IMR-90 (cell line): ENCODE measurements at regions not wholly inside any gene's neighbourhood (a gene's known extent, or its start where the extent isn't known, plus 50 kb on each side); places are given as distances from the start of the nearest gene placed in this dataset.

Source experiments
- ATAC-seq: fragments of 200-7000 bp; cut with Tn5 transposase; 2 replicates; pipeline ENCODE4 v1.9.1; 2020; ENCODE audit warnings: low read depth, mild to moderate bottlenecking, moderate library complexity
- BruUV-seq: library from RNA; stranded (reverse); fragments of 400-500 nt; replicated peaks from 2 replicates; lab custom pipeline; 2021; lab: Mats Ljungman, UMichigan
- CTCF ChIA-PET: fragments of 300-600 bp; formaldehyde crosslinking; extraction: SDS; loops from one replicate; lab custom pipeline; 2021; ENCODE audit warnings: antibody characterized with exemption; lab: Yijun Ruan, JAX
- POLR2A ChIA-PET: fragments of 300-600 bp; sonication (Branson Sonifier 250); formaldehyde crosslinking; loops from one replicate; lab custom pipeline; 2022; ENCODE audit warnings: antibody characterized with exemption; ENCODE audit not compliant: unreplicated experiment; lab: Charles Lee
- DNase-seq: peaks from one replicate; pipeline ENCODE4 v3.0.0; 2013
- H2AFZ ChIP-seq: replicated peaks from 2 replicates; pipeline ENCODE3; 2013; ENCODE audit warnings: low read length, mild to moderate bottlenecking; ENCODE audit not compliant: poor library complexity
- H2AK5ac ChIP-seq: 2 replicates; pipeline ENCODE4 v1.6.1; 2013; ENCODE audit warnings: low read depth, low read length, inconsistent platforms
- H2AK9ac ChIP-seq: replicated peaks from 2 replicates; pipeline ENCODE3; 2013; ENCODE audit warnings: mild to moderate bottlenecking, low read depth, low read length, moderate library complexity; ENCODE audit not compliant: poor library complexity
- H2BK120ac ChIP-seq: 2 replicates; pipeline ENCODE4 v1.6.1; 2013; ENCODE audit warnings: low read depth, low read length, inconsistent platforms
- H2BK15ac ChIP-seq: 3 replicates; pipeline ENCODE4 v1.6.1; 2013; ENCODE audit warnings: low read depth, low read length, inconsistent platforms
- H2BK20ac ChIP-seq: 2 replicates; pipeline ENCODE4 v1.6.1; 2013; ENCODE audit warnings: low read depth, mild to moderate bottlenecking, inconsistent platforms, low read length, moderate library complexity
- H2BK5ac ChIP-seq: 2 replicates; pipeline ENCODE4 v1.6.1; 2013; ENCODE audit warnings: mild to moderate bottlenecking, low read depth, low read length, inconsistent platforms; ENCODE audit not compliant: poor library complexity, severe bottlenecking
- H3K14ac ChIP-seq: replicated peaks from 2 replicates; pipeline ENCODE4 v1.6.1; 2013; ENCODE audit warnings: low read depth, low read length, inconsistent platforms
- H3K18ac ChIP-seq: 2 replicates; pipeline ENCODE4 v1.6.1; 2013; ENCODE audit warnings: low read depth, low read length, control low read depth
- H3K23ac ChIP-seq: 2 replicates; pipeline ENCODE4 v1.6.1; 2013; ENCODE audit warnings: low read depth, low read length, inconsistent platforms
- H3K27ac ChIP-seq: 2 replicates; pipeline ENCODE4 v1.5.1; 2013; ENCODE audit warnings: mild to moderate bottlenecking, control low read depth, low read length; ENCODE audit not compliant: insufficient read depth
- H3K27me3 ChIP-seq: 2 replicates; pipeline ENCODE4 v1.6.1; 2013; ENCODE audit warnings: low read length; ENCODE audit not compliant: control insufficient read depth, insufficient read depth
- H3K36me3 ChIP-seq: 2 replicates; pipeline ENCODE4 v1.6.1; 2013; ENCODE audit warnings: low read length, mixed read lengths; ENCODE audit not compliant: control insufficient read depth, insufficient read depth
- H3K4ac ChIP-seq: 2 replicates; pipeline ENCODE4 v1.6.1; 2013; ENCODE audit warnings: low read depth, low read length, inconsistent platforms
- H3K4me1 ChIP-seq: 2 replicates; pipeline ENCODE4 v1.6.1; 2013; ENCODE audit warnings: low read length, mixed read lengths; ENCODE audit not compliant: control insufficient read depth, insufficient read depth
- H3K4me2 ChIP-seq: 2 replicates; pipeline ENCODE4 v1.6.1; 2013; ENCODE audit warnings: low read depth, mild to moderate bottlenecking, control low read depth, low read length, moderate library complexity
- H3K4me3 ChIP-seq: 2 replicates; pipeline ENCODE4 v1.5.1; 2013; ENCODE audit warnings: low read depth, mild to moderate bottlenecking, control low read depth, low read length, moderate library complexity; ENCODE audit not compliant: insufficient read depth
- H3K56ac ChIP-seq: 2 replicates; pipeline ENCODE4 v1.6.1; 2013; ENCODE audit warnings: low read length, inconsistent platforms; ENCODE audit not compliant: insufficient read depth; ENCODE audit errors: extremely low read depth
- H3K79me1 ChIP-seq, 2 experiments: 2 replicates each; pipeline ENCODE4 v1.6.1; 2013; ENCODE audit warnings: low read length in 2 of 2, inconsistent platforms in 1 of 2, low read depth in 1 of 2
- H3K9ac ChIP-seq: 2 replicates; pipeline ENCODE4 v1.6.1; 2013; ENCODE audit warnings: low read depth, low read length, control low read depth
- H3K9me1 ChIP-seq: 2 replicates; pipeline ENCODE4 v1.6.1; 2013; ENCODE audit warnings: low read length, inconsistent platforms; ENCODE audit not compliant: insufficient read depth
- H3K9me3 ChIP-seq: 2 replicates; pipeline ENCODE4 v1.6.1; 2013; ENCODE audit warnings: low read length; ENCODE audit not compliant: control insufficient read depth, insufficient read depth
- H4K20me1 ChIP-seq: 2 replicates; pipeline ENCODE4 v1.6.1; 2013; ENCODE audit warnings: low read length, inconsistent platforms; ENCODE audit not compliant: insufficient read depth
- H4K5ac ChIP-seq: 2 replicates; pipeline ENCODE4 v1.6.1; 2013; ENCODE audit warnings: mild to moderate bottlenecking, low read depth, low read length, control low read depth
- H4K8ac ChIP-seq, 2 experiments: 2 replicates each; pipeline ENCODE4 v1.6.1; 2013; ENCODE audit warnings: low read depth in 2 of 2, low read length in 2 of 2, control low read depth in 1 of 2, inconsistent platforms in 1 of 2
- H4K91ac ChIP-seq: 2 replicates; pipeline ENCODE4 v1.6.1; 2013; ENCODE audit warnings: low read depth, low read length, inconsistent platforms; ENCODE audit not compliant: insufficient read depth
- BHLHE40 ChIP-seq: fragments of 150-350 bp; IDR thresholded peaks from 2 replicates; pipeline ENCODE4 v1.6.1; 2016; ENCODE audit warnings: mild to moderate bottlenecking, low read depth, low read length
- CEBPB ChIP-seq: IDR thresholded peaks from 2 replicates; pipeline ENCODE4 v1.6.1; 2012; ENCODE audit warnings: low read depth, low read length, improper control_type of control experiment
- CTCF ChIP-seq: conservative IDR thresholded peaks from 2 replicates; pipeline ENCODE4 v1.5.1; 2012; ENCODE audit warnings: mild to moderate bottlenecking, low read depth, low read length, improper control_type of control experiment
- ELK1 ChIP-seq: fragments of 150-350 bp; IDR thresholded peaks from 2 replicates; pipeline ENCODE4 v1.6.1; 2016; ENCODE audit warnings: low read depth, mild to moderate bottlenecking, low read length, moderate library complexity, borderline replicate concordance
- FOS ChIP-seq: fragments of 150-350 bp; IDR thresholded peaks from 2 replicates; pipeline ENCODE4 v1.6.1; 2016; ENCODE audit warnings: low read depth, low read length
- NFE2L2 ChIP-seq: fragments of 150-350 bp; IDR thresholded peaks from 2 replicates; pipeline ENCODE4 v1.6.1; 2016; ENCODE audit warnings: low read depth, mild to moderate bottlenecking, low read length
- POLR2A ChIP-seq: IDR thresholded peaks from 2 replicates; pipeline ENCODE4 v1.6.1; 2012; ENCODE audit warnings: mild to moderate bottlenecking, low read depth, low read length
- RAD21 ChIP-seq: IDR thresholded peaks from 2 replicates; pipeline ENCODE4 v1.6.1; 2012; ENCODE audit warnings: low read length, improper control_type of control experiment
- SMC3 ChIP-seq: fragments of 150-350 bp; IDR thresholded peaks from 2 replicates; pipeline ENCODE4 v1.6.1; 2016; ENCODE audit warnings: low read depth, mild to moderate bottlenecking, antibody characterized with exemption, low read length, moderate library complexity
- WGBS, 2 experiments: methylation state at CpG; one replicate each; pipeline versions ENCODE4 v1.1.5 to v1.1.7; 2013; ENCODE audit warnings: missing lambda C conversion rate in 2 of 2; ENCODE audit not compliant: insufficient read length in 1 of 2; ENCODE audit errors: extremely low coverage in 2 of 2; 5-methylcytosine and 5-hydroxymethylcytosine counted together
- dilution Hi-C: fragments of 300-500 bp; cut with HindIII; formaldehyde crosslinking; loops from one replicate; pipeline ENCODE4 v1.14.3; 2018; ENCODE audit warnings: low sequenced_read_pairs; ENCODE audit not compliant: unreplicated experiment
- in situ Hi-C: fragments of 300-500 bp; cut with MboI; formaldehyde crosslinking; loops from 3 replicates; pipeline ENCODE4 v1.14.3; 2019; ENCODE audit warnings: low sequenced_read_pairs, inconsistent platforms, mixed read lengths
- intact Hi-C: fragments of 100-400 bp; cut with micrococcal nuclease; formaldehyde crosslinking; loops from 2 replicates; pipeline ENCODE4 v1.10.0; 2022

GRCh38 chr21:36550761-36551160 lies 70.8 kb upstream of the CLDN14 start:
- 17% methylated on average over 1 of the region's 7 CpGs; no CpG with 5 or more reads in 1 of the 2 experiments for WGBS, 2 experiments
- Histone ChIP-seq H3K23ac (no peak overlapping the region), H3K9me1 (peaks cover 7% of the 10 kb centered on the region; the same call in 1 of the 2 replicates), H3K56ac (no peak overlapping the region), H4K8ac (peak overlapping the region; percentile 42 to 59; a peak in 2 of 4 replicates), H3K9me3 (no peaks in the 10 kb centered on the region), H3K18ac (no peak overlapping the region), H2BK15ac (no peak overlapping the region), H4K91ac (0 out of 2 replicates have a peak overlapping the region, but pooled peaks have one; percentile 19), H2AFZ (no peak overlapping the region), H3K4ac (no peak overlapping the region; the same call in 1 of the 2 replicates), H4K5ac (no peak overlapping the region), H3K14ac (peak overlapping the region; percentile 63; the same call in 1 of the 2 replicates), H3K4me1 (peaks cover 14% of the 10 kb centered on the region), H2BK120ac (peak overlapping the region; percentile 33; the same call in 1 of the 2 replicates), H2AK5ac (0 out of 2 replicates have a peak overlapping the region, but pooled peaks have one; percentile 20), H3K79me1 (no peaks in the 10 kb centered on the region), H3K4me3 (no peak overlapping the region), H2BK5ac (no peak overlapping the region), H3K27ac (no peak overlapping the region), H4K20me1 (no peaks in the 10 kb centered on the region), H3K27me3 (peaks cover 42% of the 10 kb centered on the region), H3K9ac (no peak overlapping the region), H2AK9ac (peak overlapping the region; percentile 9), H3K36me3 (no peaks in the 10 kb centered on the region), H2BK20ac (no peak overlapping the region), H3K4me2 (no peak overlapping the region)
- intact Hi-C loops (no loop called here), in situ Hi-C loops (no loop called here), dilution Hi-C loops (no loop called here)
- DNase-seq (peak; percentile 23), ATAC-seq (no peak)
- TF ChIP-seq FOS (no peak), CEBPB (no peak), NFE2L2 (no peak), CTCF (no peak), POLR2A (no peak), BHLHE40 (no peak), ELK1 (no peak), RAD21 (no peak), SMC3 (no peak)
- ChIA-PET CTCF (no interaction called here), POLR2A (no interaction called here)
- BruUV-seq, result no TSS peak
